RWPE1 (cell line): ENCODE measurements at regions not wholly inside any gene's neighbourhood (a gene's known extent, or its start where the extent isn't known, plus 50 kb on each side); places are given as distances from the start of the nearest gene placed in this dataset.

Experiments used
- CTCF ChIA-PET: fragments of 350-600 bp; sonication (Branson Sonifier 250); formaldehyde crosslinking; extraction: SDS; loops from one replicate; lab custom pipeline; 2021; lab: Yijun Ruan, JAX
- POLR2A ChIA-PET: fragments of 400-600 bp; formaldehyde crosslinking; extraction: SDS; loops from one replicate; lab custom pipeline; 2020; ENCODE audit warnings: antibody characterized with exemption; ENCODE audit not compliant: low non-redundant PET; lab: Yijun Ruan, JAX
- DNase-seq: peaks from one replicate; pipeline ENCODE4 v3.0.0; 2012; ENCODE audit warnings: low spot score
- H3K27ac ChIP-seq: fragments of 450-650 bp; 2 replicates; pipeline ENCODE4 v1.5.1; 2017
- TF ChIP-seq, protein P1 (sequence below): fragments of 450-650 bp; conservative IDR thresholded peaks from 2 replicates; pipeline ENCODE4 v1.5.1; 2017; ENCODE audit warnings: low read depth, mild to moderate bottlenecking

GRCh38 chrX:40964008-40964407, 121.2 kb upstream of the USP9X start:
- DNase-seq = no peak
- TF ChIP-seq, protein P1, sequence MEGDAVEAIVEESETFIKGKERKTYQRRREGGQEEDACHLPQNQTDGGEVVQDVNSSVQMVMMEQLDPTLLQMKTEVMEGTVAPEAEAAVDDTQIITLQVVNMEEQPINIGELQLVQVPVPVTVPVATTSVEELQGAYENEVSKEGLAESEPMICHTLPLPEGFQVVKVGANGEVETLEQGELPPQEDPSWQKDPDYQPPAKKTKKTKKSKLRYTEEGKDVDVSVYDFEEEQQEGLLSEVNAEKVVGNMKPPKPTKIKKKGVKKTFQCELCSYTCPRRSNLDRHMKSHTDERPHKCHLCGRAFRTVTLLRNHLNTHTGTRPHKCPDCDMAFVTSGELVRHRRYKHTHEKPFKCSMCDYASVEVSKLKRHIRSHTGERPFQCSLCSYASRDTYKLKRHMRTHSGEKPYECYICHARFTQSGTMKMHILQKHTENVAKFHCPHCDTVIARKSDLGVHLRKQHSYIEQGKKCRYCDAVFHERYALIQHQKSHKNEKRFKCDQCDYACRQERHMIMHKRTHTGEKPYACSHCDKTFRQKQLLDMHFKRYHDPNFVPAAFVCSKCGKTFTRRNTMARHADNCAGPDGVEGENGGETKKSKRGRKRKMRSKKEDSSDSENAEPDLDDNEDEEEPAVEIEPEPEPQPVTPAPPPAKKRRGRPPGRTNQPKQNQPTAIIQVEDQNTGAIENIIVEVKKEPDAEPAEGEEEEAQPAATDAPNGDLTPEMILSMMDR = no peak
- no peak overlapping the region for H3K27ac ChIP-seq
- ChIA-PET POLR2A (no interaction called here), CTCF (no interaction called here)

DNA sequence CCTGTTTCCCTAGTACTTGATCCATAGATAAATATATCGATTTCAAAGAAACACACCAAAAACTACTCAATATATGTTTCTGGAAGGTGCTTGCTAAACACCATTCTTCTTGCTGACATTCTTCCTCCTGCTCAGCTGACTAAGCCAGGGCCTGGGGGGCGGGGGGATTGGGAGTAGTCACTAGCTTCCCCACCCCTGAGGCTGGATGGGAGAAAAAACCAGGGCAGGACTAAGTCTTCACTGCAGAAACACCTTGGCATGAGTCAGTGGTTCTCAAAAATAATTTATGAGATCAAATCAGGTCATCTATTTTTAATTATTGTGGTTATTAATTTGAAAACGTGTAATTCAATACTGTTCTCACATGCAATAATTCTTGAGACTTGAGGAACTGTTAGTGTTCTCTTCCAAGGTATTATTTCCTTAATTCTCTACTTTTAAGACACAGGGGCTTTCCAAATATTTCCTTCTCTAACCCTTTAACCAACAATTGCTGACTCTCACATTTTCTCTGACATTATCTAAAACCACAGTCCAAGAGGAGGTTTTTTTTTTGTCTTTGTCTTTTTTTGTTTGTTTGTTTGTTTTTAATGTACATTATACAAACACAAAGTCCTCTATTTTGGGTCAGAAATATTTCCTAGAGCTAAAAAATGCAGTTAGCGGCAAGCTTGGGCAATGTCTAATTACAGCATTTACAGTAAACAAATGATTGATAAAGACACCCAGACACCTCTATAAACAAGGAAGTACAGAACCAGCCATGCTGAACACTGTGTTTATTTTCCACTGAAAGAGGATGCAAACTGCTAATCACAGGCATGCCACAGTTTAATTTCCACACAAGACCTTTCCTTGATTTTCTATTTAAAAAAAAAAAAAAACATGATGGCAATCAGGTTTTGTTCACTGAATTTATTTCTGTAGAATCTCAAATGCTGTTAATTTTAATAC, 120.3 kb upstream of the USP9X start:
- CTCF ChIA-PET = no interaction called here
- H3K27ac ChIP-seq = no peak overlapping the region
- peak; percentile 11 for DNase-seq
- TF ChIP-seq, protein P1 = no peak
- POLR2A ChIA-PET = no interaction called here

DNA sequence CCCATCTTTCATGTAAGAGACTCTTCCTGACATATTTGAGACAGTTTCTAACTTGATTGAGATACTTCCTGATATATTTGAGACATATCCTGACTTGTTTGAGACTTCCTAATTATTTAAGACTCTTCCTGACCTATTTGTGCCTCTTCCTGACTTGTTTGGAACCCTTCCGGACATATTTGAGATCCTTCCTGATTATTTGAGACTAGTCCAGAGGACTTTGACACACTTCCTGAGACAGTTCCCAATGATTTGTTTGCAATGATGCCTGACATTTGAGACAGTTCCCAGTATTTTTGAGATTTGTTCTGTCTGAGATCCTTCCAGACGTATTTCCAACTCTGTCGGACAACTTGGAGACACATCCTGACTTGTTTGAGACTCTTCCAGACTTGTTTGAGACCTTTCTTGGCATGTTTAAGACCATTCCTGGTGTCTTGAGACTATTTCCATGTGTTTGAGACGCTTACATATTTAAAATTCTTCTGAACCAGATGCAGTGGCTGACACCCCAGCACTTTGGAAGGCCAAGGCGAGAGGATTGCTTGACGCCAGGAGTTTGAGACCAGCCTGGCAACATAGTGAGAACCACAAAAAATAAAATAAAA, 118.9 kb upstream of the USP9X start:
- CTCF ChIA-PET = no interaction called here
- H3K27ac ChIP-seq = no peak overlapping the region
- no peak for DNase-seq
- POLR2A ChIA-PET = no interaction called here
- TF ChIP-seq, protein P1 = no peak

DNA sequence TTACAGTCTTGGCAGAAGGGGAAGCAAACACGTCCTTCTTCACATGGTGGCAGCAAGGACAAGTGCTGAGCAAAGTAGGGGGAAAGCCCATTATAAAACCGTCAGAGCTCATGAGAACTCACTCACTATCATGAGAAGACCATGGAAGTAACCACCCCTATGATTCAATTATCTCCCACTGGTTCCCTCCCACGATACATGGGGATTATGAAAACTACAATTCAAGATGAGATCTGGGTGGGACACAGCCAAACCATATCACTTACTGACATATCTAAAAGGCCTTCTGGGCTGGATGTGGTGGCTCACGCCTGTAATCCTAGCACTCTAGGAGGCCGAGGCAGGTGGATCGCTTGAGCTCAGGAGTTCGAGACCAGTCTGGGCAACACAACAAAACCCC, 117.1 kb upstream of the USP9X start:
- no peak overlapping the region for H3K27ac ChIP-seq
- TF ChIP-seq, protein P1 = no peak
- ChIA-PET CTCF (no interaction called here), POLR2A (no interaction called here)
- no peak for DNase-seq

GRCh38 chrX:40971736-40972135, 113.5 kb upstream of the USP9X start:
- POLR2A ChIA-PET = no interaction called here
- DNase-seq = no peak
- TF ChIP-seq, protein P1 = no peak
- no peak overlapping the region for H3K27ac ChIP-seq
- CTCF ChIA-PET = no interaction called here

DNA sequence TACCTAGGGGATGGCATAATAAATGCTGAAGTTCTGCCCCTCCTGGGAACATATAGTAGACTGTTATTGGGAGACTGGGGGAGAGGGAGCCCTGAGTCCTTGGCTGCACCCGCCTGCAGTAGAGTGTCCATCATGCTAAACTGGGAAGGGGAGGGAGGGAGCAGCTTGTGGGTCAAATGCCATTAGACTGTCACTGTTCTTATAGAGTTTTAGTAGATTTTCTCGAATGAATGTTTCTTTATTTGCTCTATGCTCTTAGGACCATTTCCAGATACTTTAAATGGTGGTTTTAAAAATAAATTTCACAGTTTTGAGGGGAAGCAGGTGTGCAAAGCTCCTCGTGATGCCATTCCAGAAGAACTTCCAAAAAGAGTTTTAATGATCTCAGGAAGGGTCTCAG, 111.6 kb upstream of the USP9X start:
- TF ChIP-seq, protein P1 = no peak
- no peak for DNase-seq
- H3K27ac ChIP-seq = no peak overlapping the region
- CTCF ChIA-PET = no interaction called here
- POLR2A ChIA-PET = no interaction called here
